Activated effector memory CD4-positive, alpha-beta T cell treated with Interleukin-2 at 50 U/mL for 16 hours (primary cell): ENCODE measurements at regions not wholly inside any gene's neighbourhood (a gene's known extent, or its start where the extent isn't known, plus 50 kb on each side); places are given as distances from the start of the nearest gene placed in this dataset.
"Not testable (repeated sequence)": the region's sequence is repeated elsewhere in the genome, so short reads cannot be mapped to it uniquely, and the experiment has no call there.

Experiments
- DNase-seq: peaks from one replicate; pipeline ENCODE4 v3.0.0-alpha.2; 2020

GRCh38 chrX:74063426-74064155 is 211.1 kb upstream of the XIST start:
- DNase-seq = no peak

- DNase-seq = no peak
Measured at GRCh38 chrX:74061879-74062278, 209.4 kb upstream of the XIST start.

DNA sequence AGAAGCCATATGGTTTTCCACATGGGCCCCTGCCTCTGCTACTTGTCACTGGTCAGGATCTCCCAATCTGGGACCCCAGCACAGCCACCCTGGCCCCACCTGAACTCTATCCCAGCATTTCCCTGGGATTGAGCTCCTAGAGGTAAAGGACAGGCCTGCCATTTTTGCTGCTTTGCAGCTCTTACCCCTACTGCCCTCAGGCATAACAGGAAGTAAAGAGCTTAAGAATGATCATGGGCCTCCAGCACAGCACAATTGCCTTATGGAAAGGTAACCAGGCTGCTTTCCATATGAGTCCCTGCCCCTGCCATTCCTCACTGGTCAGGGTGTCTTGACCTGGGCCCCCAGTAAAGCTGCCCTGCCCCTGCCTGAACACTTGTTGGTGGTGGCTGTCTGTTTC is 196.6 kb upstream of the XIST start:
- no peak for DNase-seq

GRCh38 chrX:74034066-74034465 is 181.6 kb upstream of the XIST start:
- not testable (repeated sequence) for DNase-seq

DNA sequence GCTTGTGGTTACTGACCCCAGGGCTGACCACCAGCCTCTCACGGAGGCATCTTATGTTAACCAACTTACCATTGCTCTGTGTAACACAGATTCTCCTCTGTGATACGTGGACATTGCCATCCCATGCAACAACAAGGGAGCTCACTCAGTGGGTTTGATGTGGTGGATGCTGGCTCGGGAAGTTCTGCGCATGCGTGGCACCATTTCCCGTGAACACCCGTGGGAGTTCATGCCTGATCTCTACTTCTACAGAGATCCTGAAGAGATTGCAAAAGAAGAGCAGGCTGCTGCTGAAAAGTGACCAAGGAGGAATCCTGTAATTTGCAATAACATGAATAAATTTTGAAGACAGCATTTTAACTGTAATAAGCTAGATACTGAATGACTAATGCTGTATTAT is 179.0 kb upstream of the XIST start:
- not testable (repeated sequence) for DNase-seq

GRCh38 chrX:74030766-74031165 is 178.3 kb upstream of the XIST start:
- DNase-seq = not testable (repeated sequence)

DNA sequence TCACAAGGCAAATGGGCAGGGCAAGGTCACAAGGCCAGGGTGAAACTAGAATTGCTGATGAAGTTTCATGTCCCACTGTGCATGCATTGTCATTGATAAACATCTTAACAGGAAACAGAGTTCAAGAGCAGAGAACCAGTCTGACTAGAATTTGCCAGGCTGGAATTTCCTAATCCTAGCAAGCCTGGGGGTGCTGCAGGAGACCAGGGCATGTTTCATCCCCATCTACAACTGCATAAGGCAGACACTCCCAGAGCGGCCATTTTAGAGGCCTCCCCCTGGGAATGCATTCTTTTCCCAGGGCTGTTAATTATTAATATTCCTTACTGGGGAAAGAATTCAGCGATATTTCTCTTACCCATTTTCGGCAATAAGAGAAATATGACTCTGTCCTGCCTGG is 172.6 kb upstream of the XIST start:
- DNase-seq = not testable (repeated sequence)

DNA sequence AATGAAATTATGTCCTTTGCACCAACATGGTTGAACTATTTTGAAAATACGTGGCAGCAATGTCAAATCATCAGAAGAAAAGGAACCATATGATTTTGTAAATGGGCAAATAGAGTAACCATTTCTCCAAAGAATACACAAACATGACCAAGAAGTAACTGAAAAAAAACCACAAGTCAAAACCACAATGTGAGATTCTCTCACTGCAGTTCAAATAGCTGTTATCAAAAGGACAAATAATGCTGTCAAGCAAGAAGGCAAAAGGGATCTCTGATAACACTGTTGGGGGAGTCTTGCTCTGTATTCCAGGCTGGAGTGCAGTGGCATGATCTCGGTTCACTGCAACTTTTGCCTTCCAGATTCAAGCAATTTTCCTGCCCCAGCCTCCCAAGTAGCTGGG is 170.7 kb upstream of the XIST start:
- no peak for DNase-seq

DNA sequence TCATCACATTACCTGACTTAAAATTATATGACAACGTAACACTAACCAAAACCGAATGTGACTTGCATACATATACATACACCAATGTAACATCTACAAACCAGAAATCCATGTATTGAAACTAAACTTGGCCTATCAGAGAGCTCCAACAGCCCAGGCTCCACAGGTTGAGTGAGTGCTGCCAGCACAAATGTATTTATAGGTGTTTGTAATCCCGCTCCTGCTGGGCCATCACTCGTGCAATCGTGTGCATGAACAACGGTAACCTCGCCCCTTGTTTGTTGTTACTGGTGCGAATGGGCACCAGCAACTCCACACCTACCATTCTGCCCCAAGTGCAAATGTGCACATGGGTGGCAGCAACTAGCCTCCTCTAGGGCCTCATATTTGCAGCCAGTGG is 165.7 kb upstream of the XIST start:
- DNase-seq = no peak

GRCh38 chrX:74015379-74016019 is 163.0 kb upstream of the XIST start:
- DNase-seq = peak; percentile 17

DNA sequence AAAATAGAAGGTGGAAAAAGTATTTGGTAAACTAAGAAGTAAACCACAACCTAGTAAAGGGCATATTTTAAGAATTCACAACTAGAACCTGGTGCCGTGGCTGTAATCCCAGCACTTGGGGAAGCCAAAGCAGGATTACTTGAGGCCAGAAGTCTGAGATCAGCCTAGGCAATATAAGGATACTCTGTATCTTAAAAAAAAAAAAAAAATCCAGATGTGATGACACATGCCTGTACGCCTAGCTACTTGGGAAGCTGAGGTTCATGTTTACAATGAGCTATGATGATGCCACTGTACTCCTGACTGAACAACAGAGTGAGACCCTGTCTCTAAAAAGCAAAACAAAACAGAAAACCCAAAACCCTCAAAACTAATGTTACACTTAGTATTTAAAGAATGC is 156.5 kb upstream of the XIST start:
- no peak for DNase-seq

DNA sequence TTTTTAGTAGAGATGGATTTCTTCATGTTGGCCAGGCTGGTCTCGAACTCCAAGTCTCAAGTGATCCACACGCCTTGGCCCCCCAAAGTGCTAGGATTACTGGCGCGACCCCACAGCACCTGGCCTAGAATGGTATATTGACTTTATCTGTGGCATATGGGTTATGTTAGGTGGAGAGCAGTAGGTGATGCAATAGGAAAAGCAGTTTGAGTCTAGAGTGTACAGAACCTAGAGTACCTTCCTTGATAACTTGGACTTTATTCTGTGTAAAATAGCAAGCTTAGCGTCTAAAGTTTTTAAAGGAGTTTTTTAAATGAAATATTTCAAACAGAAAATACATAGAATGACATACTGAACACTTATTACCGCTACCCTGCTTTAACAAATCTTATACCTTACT is 139.5 kb upstream of the XIST start:
- no peak for DNase-seq

DNA sequence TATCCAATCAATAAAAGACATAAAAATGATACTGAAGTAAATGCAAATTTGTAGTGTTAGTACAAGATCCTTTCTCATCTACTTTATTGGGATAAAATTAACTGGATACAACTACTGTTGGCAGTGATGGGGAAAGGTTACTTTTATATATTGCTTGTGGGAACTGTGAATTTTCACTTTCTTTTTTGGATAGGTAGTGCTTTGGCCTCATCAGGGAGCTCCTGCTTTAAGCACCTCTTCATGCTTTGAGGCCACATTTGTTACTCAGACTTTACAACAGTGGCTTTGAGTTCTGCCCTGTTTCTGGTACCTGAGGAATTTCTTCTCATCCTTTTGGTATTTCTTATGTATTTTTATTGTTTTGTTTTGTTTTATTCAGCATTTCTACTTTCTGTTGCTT is 134.7 kb upstream of the XIST start:
- no peak for DNase-seq

DNA sequence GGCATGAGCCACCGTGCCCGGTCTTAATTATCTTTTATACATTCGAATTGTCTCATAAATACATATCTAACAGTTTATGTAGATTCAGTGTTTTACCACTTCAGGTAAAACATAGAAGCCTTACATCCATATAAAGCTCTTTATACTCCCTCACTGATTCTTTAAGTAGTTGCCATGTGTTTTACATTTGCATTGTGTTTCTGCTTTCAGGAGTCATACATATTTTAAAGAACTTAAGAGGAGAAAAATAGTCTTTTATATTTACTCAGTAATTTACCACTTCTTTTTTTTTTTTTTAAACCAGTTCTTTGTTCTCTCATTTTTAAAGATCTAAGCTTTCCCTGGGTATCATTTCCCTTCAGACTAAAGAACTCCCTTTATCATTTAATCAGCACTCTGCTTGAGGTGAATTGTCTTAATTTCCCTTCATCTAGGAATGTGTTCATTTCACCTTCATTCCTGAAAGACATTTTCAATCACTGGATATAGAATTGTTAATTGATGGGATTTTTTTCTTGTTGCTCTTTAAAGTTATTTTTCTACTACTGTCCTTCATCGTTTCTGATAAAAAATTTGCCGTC is 127.1 kb upstream of the XIST start:
- no peak for DNase-seq

DNA sequence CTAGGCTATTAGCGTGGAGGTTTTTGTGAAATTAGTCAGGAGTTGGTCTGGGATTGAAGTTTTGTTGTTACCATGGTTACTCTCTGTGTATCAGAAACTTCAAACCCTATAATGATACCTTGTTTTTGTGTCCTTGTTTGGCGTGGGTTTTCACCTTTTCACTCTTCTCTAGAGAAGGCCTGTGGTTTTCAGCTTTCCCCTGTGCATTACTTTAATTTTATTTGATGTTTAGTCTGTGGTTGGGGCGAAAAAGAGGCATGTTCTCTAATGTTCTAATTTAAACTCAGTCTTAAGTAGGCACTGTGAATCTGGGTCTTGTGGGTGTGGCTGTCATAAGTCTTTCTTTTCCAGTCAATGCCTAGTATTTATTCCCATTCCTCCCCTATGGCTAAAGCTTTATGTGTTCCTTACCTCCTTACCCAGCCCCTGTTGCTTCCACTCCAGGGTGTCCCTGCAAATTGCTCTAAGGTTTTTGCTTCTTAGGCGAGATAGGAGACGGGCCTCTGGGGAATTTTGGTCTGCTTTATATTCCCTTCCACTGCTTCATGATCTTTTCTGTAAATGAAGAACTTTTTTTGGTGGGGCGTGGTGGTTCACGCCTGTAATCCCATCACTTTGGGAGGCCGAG is 125.1 kb upstream of the XIST start:
- no peak for DNase-seq

- DNase-seq = not testable (repeated sequence)
Measured at GRCh38 chrX:73967461-73967860, 114.9 kb upstream of the XIST start.

DNA sequence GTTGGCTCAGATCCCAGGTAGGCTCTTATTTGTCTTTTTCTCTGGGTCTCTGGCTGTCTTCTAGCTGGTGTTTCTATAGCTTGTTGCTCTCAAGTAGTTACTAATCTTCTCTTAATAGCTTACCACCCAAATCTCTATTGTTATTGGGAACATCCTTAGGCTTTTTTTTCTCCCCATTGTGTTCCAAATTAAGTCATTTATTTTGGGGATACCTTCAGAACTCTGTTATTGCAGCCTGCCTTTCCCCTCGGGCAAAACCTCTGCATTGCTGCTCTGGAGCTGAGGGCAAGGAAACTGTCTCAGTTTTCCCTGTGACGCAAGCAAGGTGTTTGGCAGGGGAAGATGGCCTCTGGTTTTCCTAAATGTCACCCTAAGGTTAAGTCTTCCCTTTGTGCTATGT is 113.3 kb upstream of the XIST start:
- no peak for DNase-seq

GRCh38 chrX:73964579-73964978 is 112.1 kb upstream of the XIST start:
- no peak for DNase-seq

DNA sequence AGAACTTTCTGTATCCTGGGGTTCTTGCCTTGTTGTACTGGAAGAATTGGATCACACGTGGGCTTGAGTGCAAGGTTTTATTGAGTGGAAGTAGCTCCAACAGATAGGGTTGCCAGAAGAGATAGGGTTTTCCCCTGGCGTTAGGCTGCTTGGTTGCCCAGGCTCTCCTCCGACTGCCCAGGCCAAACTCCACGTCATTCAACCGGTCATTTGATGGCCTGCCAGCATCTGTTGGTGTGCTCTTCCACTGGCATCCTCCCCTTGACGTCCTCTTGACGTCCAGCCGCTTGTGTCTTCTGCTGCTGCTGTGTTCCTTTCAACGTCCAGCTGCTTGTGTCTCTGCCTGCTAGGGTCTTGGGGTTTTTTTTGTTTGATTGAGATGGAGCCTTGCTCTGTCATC is 111.2 kb upstream of the XIST start:
- no peak for DNase-seq

GRCh38 chrX:73962948-73963347 is 110.4 kb upstream of the XIST start:
- DNase-seq = no peak

- not testable (repeated sequence) for DNase-seq
Measured at GRCh38 chrX:73961867-73962266, 109.4 kb upstream of the XIST start.

DNA sequence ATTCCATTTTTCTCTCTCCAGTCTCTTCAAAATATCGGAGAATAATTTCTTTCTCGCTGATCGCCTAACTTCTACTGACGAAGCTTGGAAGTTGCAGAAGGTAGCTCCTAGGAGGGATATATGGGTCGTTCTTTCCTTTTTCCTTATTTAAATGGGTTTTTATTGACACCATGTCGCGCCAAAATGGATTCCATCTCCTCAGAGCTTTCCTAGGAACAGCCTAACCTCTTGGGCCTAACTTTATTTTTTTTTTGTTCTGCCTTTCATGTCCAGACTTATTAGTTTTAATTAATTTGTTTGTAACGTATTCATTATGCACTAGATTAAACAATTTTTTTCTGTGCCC is 92.0 kb upstream of the XIST start:
- DNase-seq = no peak

- DNase-seq = peak; percentile 75
Measured at GRCh38 chrX:73943693-73944562, 91.4 kb upstream of the XIST start.
